NCI-H128 (cell line): ENCODE measurements at regions not wholly inside any gene's neighbourhood (a gene's known extent, or its start where the extent isn't known, plus 50 kb on each side); places are given as distances from the start of the nearest gene placed in this dataset.
"Not testable (repeated sequence)": the region's sequence is repeated elsewhere in the genome, so short reads cannot be mapped to it uniquely, and the experiment has no call there.

Source experiments
- DNase-seq: peaks from one replicate; lab custom pipeline; 2025; ENCODE audit not compliant: unreplicated experiment; lab: John Stamatoyannopoulos, UW

DNA sequence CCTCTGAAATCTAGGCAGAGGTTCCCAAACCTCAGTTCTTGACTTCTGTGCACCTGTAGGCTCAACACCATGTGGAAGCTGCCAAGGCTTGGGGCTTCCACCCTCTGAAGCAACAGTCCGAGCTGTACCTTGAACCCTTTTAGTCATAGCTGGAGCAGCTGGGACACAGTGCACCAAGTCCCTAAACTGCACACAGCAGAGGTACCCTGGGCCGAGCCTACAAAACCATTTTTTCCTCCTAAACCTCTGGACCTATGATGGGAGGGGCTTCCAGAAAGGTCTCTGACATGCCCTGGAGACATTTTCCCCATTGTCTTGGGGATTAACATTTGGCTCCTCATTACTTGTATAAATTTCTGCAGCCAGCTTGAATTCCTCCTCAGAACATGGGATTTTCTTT lies 168.8 kb downstream of the TLE3 start:
- DNase-seq: not testable (repeated sequence)

GRCh38 chr15:69929905-69930630 lies 167.6 kb downstream of the TLE3 start:
- DNase-seq: no peak

DNA sequence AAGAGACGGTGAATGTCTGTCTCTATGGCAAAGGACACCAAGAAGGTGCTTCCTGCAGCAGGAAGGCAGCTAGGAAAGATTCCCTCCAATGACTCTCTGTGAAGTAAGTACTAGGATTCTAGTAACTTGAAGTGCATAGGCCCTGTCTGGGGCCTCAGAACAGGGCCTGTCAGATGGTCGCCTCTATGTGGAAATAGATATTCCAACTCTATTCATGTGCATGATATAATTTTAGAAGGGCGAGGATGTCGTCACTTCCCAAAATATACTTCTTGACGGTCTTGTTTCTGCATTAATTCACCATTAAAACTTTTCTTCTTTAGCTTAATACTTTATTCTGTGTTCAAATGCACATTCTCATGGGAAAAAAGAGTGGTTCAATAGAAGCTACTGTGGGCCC lies 167.0 kb downstream of the TLE3 start:
- no peak for DNase-seq

GRCh38 chr15:69931156-69931555 lies 166.6 kb downstream of the TLE3 start:
- no peak for DNase-seq

- DNase-seq: no peak
Observed at GRCh38 chr15:69934607-69935006, 163.1 kb downstream of the TLE3 start.

GRCh38 chr15:69939513-69940440 lies 157.9 kb downstream of the TLE3 start:
- no peak for DNase-seq

DNA sequence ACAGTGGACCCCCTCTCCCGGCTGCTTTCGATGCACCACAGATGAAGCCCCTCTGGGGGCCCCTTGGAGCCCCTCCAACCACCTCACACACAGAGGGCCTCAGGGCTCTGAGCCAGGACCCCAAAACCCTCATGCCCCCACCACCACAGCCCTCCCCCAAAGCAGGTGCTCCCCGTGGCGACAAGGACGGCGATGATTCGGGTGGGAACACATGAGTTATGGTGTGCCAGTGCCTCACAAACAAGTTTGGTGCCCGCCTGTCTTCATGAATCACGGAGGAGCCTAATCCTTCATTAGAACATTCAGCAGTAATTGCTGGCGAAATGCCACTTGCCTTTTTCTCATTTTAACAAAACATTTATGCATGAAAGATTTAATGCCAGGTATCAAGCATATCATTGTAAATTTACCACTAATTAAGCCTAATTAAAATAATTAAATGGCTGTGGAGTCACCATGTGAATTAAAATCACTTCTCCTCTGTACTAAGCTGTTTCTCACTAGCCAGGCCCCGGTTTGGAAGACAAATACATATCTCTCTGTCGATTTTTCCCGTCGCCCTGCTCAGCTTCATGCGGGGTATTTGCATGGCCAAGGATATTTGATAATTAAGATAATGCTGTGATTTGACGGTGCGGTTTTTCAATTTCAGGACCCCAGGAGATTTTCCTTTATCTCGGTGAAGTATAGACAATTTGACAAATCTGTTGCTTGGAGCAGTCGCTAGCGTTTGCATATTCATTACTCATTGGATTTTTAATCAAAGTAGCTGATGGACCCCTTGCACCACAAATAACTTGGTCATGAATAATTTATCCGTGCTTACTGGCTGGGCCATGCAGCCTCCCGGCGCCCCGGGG lies 157.0 kb downstream of the TLE3 start:
- no peak for DNase-seq

DNA sequence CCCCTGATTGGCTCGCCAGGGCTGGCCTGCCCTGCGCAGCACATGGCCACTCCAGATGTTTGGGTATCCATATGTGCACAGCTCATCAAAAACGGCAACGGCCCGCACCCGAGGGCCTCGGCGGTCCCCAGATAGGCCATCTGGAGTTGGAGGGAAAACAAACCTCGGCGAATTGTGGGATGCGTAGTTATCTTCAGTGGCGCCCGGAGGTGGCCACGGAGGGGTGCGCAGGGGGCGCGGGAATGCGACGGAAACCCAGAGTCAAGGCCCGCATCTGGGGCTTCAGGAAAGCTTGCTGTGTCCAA lies 156.5 kb downstream of the TLE3 start:
- no peak for DNase-seq

- DNase-seq: no peak
Observed at GRCh38 chr15:69941706-69942495, 155.8 kb downstream of the TLE3 start.

- DNase-seq: no peak
Observed at GRCh38 chr15:69943637-69944036, 154.1 kb downstream of the TLE3 start.

- DNase-seq: no peak
Observed at GRCh38 chr15:69945729-69946128, 152.0 kb downstream of the TLE3 start.

GRCh38 chr15:69946870-69947269 lies 150.8 kb downstream of the TLE3 start:
- DNase-seq: no peak

GRCh38 chr15:69947394-69947793 lies 150.3 kb downstream of the TLE3 start:
- DNase-seq: no peak

- DNase-seq: no peak
Observed at GRCh38 chr15:69949485-69949884, 148.2 kb downstream of the TLE3 start.

GRCh38 chr15:69951256-69951897 lies 146.3 kb downstream of the TLE3 start:
- no peak for DNase-seq

- no peak for DNase-seq
Observed at GRCh38 chr15:69951898-69952555, 145.7 kb downstream of the TLE3 start.

GRCh38 chr15:69953051-69953450 lies 144.7 kb downstream of the TLE3 start:
- no peak for DNase-seq

DNA sequence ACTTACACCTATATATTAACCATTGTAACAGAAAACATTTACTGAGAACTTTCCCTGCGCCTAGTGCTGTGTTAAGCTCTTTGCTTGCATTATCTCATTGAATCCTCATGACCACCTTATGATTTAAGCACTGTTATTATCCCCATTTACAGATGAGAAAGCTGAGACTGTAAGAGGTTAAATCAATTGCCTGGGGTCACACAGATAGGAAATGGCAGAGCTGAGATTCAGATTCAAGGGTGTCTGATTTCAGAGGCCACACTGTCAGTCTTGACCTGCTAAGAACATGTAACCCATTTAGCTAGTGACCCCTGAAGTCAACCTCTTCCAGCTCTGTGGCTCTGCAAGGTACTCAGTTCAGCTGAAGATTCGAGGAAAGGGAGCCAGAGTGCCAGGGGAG lies 143.9 kb downstream of the TLE3 start:
- DNase-seq: no peak

DNA sequence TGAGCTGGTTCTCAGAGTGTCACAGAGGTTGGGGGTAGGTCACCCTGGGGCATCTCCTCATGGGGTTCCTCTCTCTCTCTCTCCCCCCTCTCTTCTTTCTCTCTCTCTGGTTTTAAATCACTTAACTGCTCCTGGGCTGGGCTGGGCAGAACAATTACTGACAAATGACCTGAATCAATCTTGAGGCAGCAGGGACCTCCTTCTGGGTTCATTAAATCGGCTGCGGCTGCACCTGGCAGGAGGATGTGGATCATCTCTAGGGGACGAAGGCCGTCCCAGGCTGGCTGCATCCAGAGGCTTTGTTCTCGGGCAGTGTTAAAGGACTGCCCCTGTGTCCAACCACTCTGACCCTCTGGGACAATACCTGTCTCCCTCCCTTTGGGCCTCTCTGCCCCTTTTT lies 143.1 kb downstream of the TLE3 start:
- no peak for DNase-seq
